ENCODE measurements at regions not wholly inside any gene's neighbourhood (a gene's known extent, or its start where the extent isn't known, plus 50 kb on each side); places are given as distances from the start of the nearest gene placed in this dataset.

DNA sequence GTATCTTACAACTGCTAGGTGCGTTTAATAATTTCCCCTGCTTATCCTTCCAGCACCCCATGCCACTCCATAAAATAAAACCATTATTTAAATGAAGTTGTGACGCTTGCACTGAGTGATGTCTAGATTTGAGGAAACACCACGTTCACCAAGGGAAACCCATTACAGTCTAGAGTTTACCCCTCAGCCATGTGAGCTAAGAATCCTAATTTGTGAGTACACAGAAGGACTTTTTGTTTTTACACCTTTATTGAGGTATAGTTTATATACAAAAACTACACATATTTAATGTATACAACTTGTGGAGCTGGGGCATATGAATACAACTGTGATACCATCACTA, 326.8 kb downstream of the RAPGEF2 start:
- peaks cover 0 to 3% (median 0%) of the 10 kb centered on the region in 3 donors for H3K4me1 Mint-ChIP-seq
- ATAC-seq (ENCODE audit: low read depth in 2 of 2) (no peak), DNase-seq (no peak)
- no peaks in the 10 kb centered on the region for H3K27me3 Mint-ChIP-seq
- no peaks in the 10 kb centered on the region for H3K36me3 Mint-ChIP-seq
- H3K27ac Mint-ChIP-seq = no peak overlapping the region
- H3K9me3 Mint-ChIP-seq = peaks cover 0 to 3% (median 0%) of the 10 kb centered on the region in 7 donors
- no peak overlapping the region for H3K4me3 Mint-ChIP-seq

DNA sequence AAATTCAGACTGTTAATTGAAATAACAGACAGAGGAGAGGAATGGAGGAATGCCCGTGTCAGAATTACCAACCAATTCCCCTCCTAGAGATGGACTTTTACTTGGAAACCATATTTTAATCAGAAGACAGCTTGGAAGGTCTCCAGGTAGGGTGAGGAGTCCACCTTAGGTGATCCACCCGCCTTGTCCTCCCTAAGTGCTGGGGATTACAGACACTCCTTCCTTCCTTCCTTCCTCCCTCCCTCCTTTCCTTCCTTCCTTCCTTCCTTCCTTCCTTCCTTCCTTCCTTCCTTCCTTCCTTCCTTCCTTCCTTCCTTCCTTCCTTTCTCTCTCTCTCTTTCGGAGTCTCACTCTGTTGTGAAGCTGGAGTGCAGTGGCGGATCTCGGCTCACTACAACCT, 328.0 kb downstream of the RAPGEF2 start:
- Mint-ChIP-seq H3K4me3 (no peak overlapping the region), H3K4me1 (peaks cover 0 to 3% (median 0%) of the 10 kb centered on the region in 3 donors), H3K27ac (no peak overlapping the region), H3K27me3 (no peaks in the 10 kb centered on the region), H3K9me3 (peaks cover 0 to 3% (median 0%) of the 10 kb centered on the region in 7 donors), H3K36me3 (no peaks in the 10 kb centered on the region)
- ATAC-seq (ENCODE audit: low read depth in 2 of 2) (no peak), DNase-seq (no peak)

DNA sequence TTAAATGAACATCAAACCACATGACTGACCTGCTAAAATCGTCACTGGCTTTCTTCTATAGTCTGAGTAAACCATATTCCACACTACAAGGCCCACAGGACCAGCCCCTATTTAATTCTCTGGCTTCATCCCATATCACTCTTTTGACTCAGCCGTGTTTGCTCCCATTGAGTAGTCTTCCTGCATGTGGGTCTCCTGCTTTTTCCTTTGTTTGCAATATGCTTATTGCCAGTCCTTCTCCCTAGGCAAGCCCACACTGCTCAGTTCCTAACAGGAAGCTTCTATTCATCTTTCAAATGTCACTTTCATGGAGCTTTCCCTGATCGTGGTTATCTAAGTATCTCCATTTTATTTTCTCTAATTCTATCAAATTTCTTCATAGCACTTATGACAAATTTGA, 329.6 kb downstream of the RAPGEF2 start:
- no peaks in the 10 kb centered on the region for H3K36me3 Mint-ChIP-seq
- DNase-seq (no peak), ATAC-seq (ENCODE audit: low read depth in 2 of 2) (no peak)
- no peaks in the 10 kb centered on the region for H3K27me3 Mint-ChIP-seq
- H3K9me3 Mint-ChIP-seq = peaks cover 0 to 3% (median 0%) of the 10 kb centered on the region in 7 donors
- H3K4me1 Mint-ChIP-seq = peaks cover 0 to 3% (median 0%) of the 10 kb centered on the region in 3 donors
- H3K4me3 Mint-ChIP-seq = no peak overlapping the region
- no peak overlapping the region for H3K27ac Mint-ChIP-seq

DNA sequence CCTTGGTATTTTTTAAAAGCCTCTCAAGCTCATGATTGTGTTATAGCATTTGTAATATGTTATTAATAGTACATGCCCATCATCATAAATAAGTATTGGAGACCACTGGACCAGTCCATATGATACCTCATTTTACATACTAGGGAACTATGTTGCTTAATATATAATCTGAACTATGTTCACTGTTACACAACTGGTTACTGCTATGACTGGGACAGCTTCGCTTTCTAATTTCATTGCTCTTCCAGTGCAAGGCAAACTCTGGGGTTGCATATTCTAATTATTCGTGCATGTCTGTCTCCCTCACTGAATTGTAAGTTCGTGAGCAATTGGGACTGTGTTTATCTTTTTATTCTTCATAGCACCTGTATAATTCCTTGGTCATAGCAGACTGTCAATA, 330.5 kb downstream of the RAPGEF2 start:
- peaks cover 0 to 3% (median 0%) of the 10 kb centered on the region in 7 donors for H3K9me3 Mint-ChIP-seq

DNA sequence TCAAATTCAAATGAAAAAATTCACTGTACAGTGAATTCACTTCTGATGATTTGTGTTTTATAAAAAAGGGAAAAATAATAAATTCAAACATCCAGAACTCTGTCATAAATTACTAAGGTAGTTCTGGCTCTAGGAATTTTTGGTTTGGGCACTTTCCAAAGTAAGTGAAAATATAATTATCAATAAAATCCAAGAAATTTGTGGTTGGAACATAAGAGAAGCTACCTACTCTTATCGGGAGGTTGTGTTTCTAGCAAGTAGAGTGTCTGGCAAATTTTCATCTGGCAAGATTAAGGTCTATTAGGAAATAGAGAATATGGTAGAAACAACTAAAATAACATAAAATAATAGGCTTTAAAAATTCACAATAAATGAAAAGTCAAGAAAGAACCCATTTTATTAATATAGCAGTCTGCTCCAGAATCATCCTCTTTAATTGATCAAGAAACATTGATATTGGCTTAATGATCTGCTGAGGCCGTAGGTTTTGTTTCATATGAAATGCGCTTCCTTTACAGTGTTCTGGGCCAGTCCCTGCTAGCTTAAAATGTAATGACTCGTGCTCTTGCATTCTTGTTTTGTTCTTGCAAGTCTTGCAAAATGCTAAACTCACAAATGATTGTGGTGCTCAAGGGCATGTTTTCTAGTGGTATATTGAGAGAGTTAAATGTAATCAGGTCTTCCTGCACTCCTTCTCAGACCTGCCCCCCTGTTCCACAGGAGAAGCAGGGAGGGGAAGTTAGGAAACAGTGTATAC, 331.4 kb downstream of the RAPGEF2 start:
- Mint-ChIP-seq H3K27ac (no peak overlapping the region), H3K36me3 (no peaks in the 10 kb centered on the region), H3K4me3 (no peak overlapping the region), H3K4me1 (peaks cover 0 to 3% (median 0%) of the 10 kb centered on the region in 3 donors), H3K27me3 (no peaks in the 10 kb centered on the region), H3K9me3 (peaks cover 0 to 3% (median 0%) of the 10 kb centered on the region in 7 donors)
- no peak for ATAC-seq (ENCODE audit: low read depth in 2 of 2)
- DNase-seq = no peak

More for the DNA sequence above, 330.5 kb downstream of the RAPGEF2 start:
- no peak overlapping the region for H3K27ac Mint-ChIP-seq
- H3K27me3 Mint-ChIP-seq = no peaks in the 10 kb centered on the region
- no peak for DNase-seq
- H3K36me3 Mint-ChIP-seq = no peaks in the 10 kb centered on the region
- H3K4me1 Mint-ChIP-seq = peaks cover 0 to 3% (median 0%) of the 10 kb centered on the region in 3 donors
- no peak overlapping the region for H3K4me3 Mint-ChIP-seq
- no peak for ATAC-seq (ENCODE audit: low read depth in 2 of 2)

DNA sequence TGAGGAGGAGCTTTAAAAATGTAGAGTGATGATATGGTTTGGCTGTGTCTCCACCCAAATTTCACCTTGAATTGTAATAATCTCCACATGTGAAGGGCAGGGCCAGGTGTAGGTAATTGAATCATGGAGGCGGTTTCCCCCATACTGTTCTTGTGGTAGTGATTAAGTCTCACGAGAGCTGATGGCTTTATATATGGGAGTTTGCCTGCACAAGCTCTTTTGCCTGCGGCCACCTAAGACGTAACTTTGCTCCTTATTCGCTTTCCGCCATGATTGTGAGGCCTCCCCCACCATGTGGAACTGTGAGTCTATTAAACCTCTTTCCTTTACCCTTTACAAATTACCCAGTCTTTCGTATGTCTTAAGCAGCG, 332.0 kb downstream of the RAPGEF2 start:
- no peaks in the 10 kb centered on the region for H3K27me3 Mint-ChIP-seq
- no peak overlapping the region for H3K4me3 Mint-ChIP-seq
- DNase-seq = no peak
- peaks cover 0 to 3% (median 0%) of the 10 kb centered on the region in 7 donors for H3K9me3 Mint-ChIP-seq
- H3K36me3 Mint-ChIP-seq = no peaks in the 10 kb centered on the region
- no peak overlapping the region for H3K27ac Mint-ChIP-seq
- ATAC-seq (ENCODE audit: low read depth in 2 of 2) = no peak
- H3K4me1 Mint-ChIP-seq = peaks cover 0 to 3% (median 0%) of the 10 kb centered on the region in 3 donors

DNA sequence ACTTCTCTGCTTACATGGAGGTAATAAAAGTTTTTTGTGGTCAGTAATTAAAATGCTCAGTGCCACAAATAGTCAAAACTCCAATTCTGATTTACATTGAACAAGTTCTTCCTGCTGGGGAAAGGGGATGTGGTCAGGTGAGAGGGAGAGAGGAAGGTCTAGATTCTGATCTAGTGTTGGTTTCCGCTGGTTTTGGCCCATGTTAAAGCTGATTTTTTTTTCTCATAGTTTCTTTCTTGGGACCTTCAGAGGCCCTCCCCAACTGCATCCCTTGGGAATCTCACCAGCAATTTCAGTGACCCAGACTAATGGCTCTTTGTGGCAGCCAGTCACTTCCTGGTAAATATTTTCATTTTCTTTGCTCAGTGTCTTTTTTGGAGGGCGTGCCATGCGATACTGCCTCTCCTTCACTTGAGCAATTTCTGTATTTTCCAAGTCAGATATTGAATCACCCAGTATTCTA, 332.7 kb downstream of the RAPGEF2 start:
- Mint-ChIP-seq H3K36me3 (no peaks in the 10 kb centered on the region), H3K4me3 (no peak overlapping the region), H3K27ac (no peak overlapping the region), H3K27me3 (no peaks in the 10 kb centered on the region), H3K9me3 (peaks cover 0 to 3% (median 0%) of the 10 kb centered on the region in 7 donors), H3K4me1 (peaks cover 0 to 3% (median 0%) of the 10 kb centered on the region in 3 donors)
- ATAC-seq (ENCODE audit: low read depth in 2 of 2) (no peak), DNase-seq (no peak)

DNA sequence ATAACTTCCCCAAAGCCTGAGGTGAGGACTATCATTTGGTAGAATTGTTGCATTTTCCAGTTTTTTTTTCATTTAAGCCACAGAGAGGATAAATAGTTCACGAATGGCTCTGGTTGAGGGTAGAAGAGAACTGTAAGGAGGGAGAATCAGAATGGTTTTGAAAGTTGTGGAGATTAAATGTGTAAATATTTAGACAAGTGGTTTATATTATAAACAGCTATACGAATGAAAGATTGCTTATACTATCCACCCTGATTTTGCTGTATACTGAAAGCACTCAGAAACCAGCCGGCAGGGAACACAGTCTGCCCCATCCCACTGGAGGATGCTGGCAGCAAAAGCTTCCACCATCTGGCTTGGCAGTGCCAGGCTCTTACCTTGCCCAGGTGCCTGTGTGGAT, 341.1 kb downstream of the RAPGEF2 start:
- no peak for DNase-seq
- Mint-ChIP-seq H3K4me3 (no peak overlapping the region), H3K27me3 (peaks cover 6 to 13% (median 10%) of the 10 kb centered on the region in 3 donors), H3K27ac (no peak overlapping the region), H3K4me1 (no peaks in the 10 kb centered on the region), H3K36me3 (no peaks in the 10 kb centered on the region), H3K9me3 (peaks cover 0 to 4% (median 0%) of the 10 kb centered on the region in 7 donors)
- no peak for ATAC-seq (ENCODE audit: low read depth in 2 of 2)

DNA sequence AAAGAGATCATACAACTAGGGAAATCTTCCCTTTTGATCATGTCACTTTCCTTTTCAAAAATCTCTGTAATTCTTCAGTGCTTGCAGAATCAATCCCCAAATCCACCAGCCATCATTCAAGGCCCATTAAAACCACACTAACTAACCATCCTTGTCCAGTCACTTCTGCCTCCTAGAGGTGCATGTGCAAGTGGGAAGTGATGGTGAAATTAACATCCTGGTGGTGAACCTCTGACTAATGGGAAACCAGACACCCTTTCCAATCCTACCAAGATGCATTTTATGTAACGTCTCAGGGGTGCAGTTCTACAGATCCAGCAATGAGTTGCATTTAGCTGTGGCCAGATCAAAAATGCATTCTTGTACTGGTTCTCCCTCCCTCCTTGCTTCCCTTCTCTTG, 341.8 kb downstream of the RAPGEF2 start:
- Mint-ChIP-seq H3K4me1 (no peaks in the 10 kb centered on the region), H3K9me3 (peaks cover 0 to 5% (median 0%) of the 10 kb centered on the region in 7 donors)

DNA sequence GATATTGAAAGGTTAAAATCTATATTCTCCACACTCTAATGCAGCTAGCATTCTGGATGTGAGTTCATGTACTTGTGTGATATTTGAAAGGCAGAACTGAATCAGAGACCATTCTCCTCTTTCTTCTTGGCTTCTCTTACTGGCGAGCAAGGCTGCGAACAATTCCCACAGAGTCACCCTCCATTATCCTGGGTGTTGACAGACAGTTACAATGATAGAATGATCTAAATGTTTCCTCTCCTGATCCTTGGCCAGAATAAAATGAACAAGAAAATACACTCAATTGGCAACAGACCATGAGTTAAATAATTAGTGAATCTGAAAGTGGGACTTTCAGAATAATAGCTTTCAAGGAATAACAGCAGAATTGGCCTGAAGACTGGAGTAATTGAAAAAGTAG, 342.8 kb downstream of the RAPGEF2 start:
- H3K27ac Mint-ChIP-seq = no peak overlapping the region
- H3K27me3 Mint-ChIP-seq = peaks cover 6 to 13% (median 10%) of the 10 kb centered on the region in 3 donors
- peaks cover 0 to 5% (median 0%) of the 10 kb centered on the region in 7 donors for H3K9me3 Mint-ChIP-seq
- DNase-seq (no peak), ATAC-seq (ENCODE audit: low read depth in 2 of 2) (no peak)
- no peak overlapping the region for H3K4me3 Mint-ChIP-seq
- H3K4me1 Mint-ChIP-seq = no peaks in the 10 kb centered on the region
- H3K36me3 Mint-ChIP-seq = no peaks in the 10 kb centered on the region

More for the DNA sequence above, 341.8 kb downstream of the RAPGEF2 start:
- H3K4me3 Mint-ChIP-seq = no peak overlapping the region
- no peak for DNase-seq
- peaks cover 6 to 13% (median 10%) of the 10 kb centered on the region in 3 donors for H3K27me3 Mint-ChIP-seq
- H3K36me3 Mint-ChIP-seq = no peaks in the 10 kb centered on the region
- no peak for ATAC-seq (ENCODE audit: low read depth in 2 of 2)
- no peak overlapping the region for H3K27ac Mint-ChIP-seq

DNA sequence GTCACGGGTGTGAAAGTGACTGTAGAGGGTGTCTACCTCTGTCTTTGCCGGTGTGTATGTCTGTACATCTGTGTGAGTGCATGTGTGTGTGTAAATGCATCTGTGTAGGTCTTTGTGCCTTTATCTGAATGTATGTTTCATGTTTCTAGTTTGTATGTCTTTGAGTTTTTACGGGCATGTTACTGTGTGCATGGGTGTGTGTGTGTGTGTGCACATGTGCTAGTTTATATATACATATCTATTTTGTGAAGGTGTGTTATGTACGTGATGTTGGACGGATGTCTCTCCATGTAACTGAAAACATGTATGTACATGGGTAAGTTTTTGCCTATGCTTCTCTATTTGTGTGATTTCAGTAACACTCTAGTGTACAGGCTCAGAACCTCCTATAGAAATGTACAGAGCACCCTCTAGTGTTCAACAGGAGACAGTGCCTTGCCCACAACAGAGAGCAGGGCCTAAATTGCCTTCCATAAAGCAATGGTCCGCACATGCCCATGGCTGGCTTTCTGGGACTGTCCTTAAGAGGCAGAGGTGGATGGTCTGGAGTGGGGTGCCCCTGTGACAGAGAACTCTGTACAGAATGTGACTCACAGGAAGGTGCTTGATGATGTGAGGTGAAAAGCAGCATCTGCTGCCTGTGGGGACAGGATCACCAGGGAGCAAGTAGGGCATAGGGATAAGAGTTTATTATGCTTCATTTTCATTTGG, 343.5 kb downstream of the RAPGEF2 start:
- Mint-ChIP-seq H3K9me3 (peaks cover 0 to 5% (median 0%) of the 10 kb centered on the region in 7 donors), H3K27ac (no peak overlapping the region), H3K4me1 (no peaks in the 10 kb centered on the region), H3K27me3 (peaks cover 6 to 13% (median 11%) of the 10 kb centered on the region in 3 donors), H3K4me3 (no peak overlapping the region), H3K36me3 (no peaks in the 10 kb centered on the region)
- ATAC-seq (ENCODE audit: low read depth in 2 of 2) (peak; percentile 52 to 58), DNase-seq (peak; percentile 2)

DNA sequence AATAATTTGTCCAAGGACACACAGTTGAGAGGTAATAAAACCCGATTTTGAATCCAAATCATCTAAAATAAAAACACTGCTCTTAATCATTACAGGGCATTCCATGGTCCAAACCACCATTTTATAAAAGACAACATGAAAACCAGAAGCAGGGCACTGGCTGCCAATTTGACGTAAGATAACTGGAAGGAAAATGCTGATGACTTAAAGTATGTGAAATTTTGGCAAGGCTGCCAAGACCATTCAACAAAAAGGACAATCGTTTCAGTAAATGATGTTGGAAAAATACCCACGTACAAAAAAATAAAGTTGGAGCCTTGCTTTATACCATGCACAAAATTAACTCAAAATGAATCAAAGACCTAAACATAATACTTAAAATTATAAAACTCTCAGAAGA, 344.4 kb downstream of the RAPGEF2 start:
- Mint-ChIP-seq H3K36me3 (no peaks in the 10 kb centered on the region), H3K27ac (no peak overlapping the region), H3K4me1 (no peaks in the 10 kb centered on the region), H3K4me3 (no peak overlapping the region), H3K9me3 (peaks cover 0 to 5% (median 0%) of the 10 kb centered on the region in 7 donors), H3K27me3 (peaks cover 6 to 16% (median 13%) of the 10 kb centered on the region in 3 donors)
- ATAC-seq (ENCODE audit: low read depth in 2 of 2) (no peak), DNase-seq (no peak)

DNA sequence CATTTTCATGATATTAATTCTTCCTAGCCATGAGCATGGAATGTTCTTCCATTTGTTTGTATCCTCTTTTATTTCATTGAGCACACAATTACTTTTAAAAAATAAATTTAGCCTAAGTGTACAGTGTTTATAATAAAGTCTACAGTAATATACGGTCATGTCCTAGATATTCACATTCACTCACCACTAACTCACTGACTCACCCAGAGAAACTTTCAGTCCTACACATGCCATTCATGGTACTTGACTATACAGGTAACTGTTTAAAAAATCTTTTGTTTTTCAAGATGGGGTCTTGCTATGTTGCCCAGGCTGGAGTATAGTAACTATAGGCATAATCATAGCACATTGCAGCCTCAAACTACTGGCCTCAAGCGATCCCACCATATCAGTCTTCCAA, 348.1 kb downstream of the RAPGEF2 start:
- Mint-ChIP-seq H3K4me3 (no peak overlapping the region), H3K27me3 (peaks cover 6 to 18% (median 17%) of the 10 kb centered on the region in 3 donors), H3K4me1 (no peaks in the 10 kb centered on the region), H3K27ac (no peak overlapping the region), H3K9me3 (peaks cover 0 to 5% (median 0%) of the 10 kb centered on the region in 7 donors), H3K36me3 (no peaks in the 10 kb centered on the region)
- ATAC-seq (ENCODE audit: low read depth in 2 of 2) (no peak), DNase-seq (no peak)
